ENCODE measurements at regions not wholly inside any gene's neighbourhood (a gene's known extent, or its start where the extent isn't known, plus 50 kb on each side); places are given as distances from the start of the nearest gene placed in this dataset.

- Histone ChIP-seq H3K27me3 (ENCODE audit: control insufficient read depth in 5 of 5, insufficient read depth in 4 of 5, low read length in 5 of 5) (no peaks in the 10 kb centered on the region), H3K9me3 (ENCODE audit: control insufficient read depth in 5 of 5, low read length in 5 of 5) (peaks cover 0 to 3% (median 0%) of the 10 kb centered on the region in 5 donors), H3K36me3 (ENCODE audit: control insufficient read depth in 5 of 5, insufficient read depth in 5 of 5, low read length in 5 of 5) (no peaks in the 10 kb centered on the region), H3K4me3 (ENCODE audit: low read depth in 1 of 5, low read length in 5 of 5) (no peak overlapping the region), H3K9ac (ENCODE audit: low read length in 5 of 5) (no peak overlapping the region), H3K27ac (ENCODE audit: low read depth, low read length) (no peak overlapping the region), H3K4me1 (ENCODE audit: control insufficient read depth in 5 of 5, insufficient read depth in 5 of 5, low read length in 5 of 5) (no peaks in the 10 kb centered on the region)
Measured at GRCh38 chr5:51556833-51557232, 173.6 kb downstream of the ISL1 start.

GRCh38 chr5:51558682-51559081, 175.4 kb downstream of the ISL1 start:
- Histone ChIP-seq H3K27me3 (ENCODE audit: control insufficient read depth in 5 of 5, insufficient read depth in 4 of 5, low read length in 5 of 5) (no peaks in the 10 kb centered on the region), H3K4me1 (ENCODE audit: control insufficient read depth in 5 of 5, insufficient read depth in 5 of 5, low read length in 5 of 5) (no peaks in the 10 kb centered on the region), H3K4me3 (ENCODE audit: low read depth in 1 of 5, low read length in 5 of 5) (no peak overlapping the region), H3K36me3 (ENCODE audit: control insufficient read depth in 5 of 5, insufficient read depth in 5 of 5, low read length in 5 of 5) (no peaks in the 10 kb centered on the region), H3K9me3 (ENCODE audit: control insufficient read depth in 5 of 5, low read length in 5 of 5) (no peaks in the 10 kb centered on the region), H3K9ac (ENCODE audit: low read length in 5 of 5) (no peak overlapping the region), H3K27ac (ENCODE audit: low read depth, low read length) (no peak overlapping the region)

- Histone ChIP-seq H3K4me3 (ENCODE audit: low read depth in 1 of 5, low read length in 5 of 5) (no peak overlapping the region), H3K27ac (ENCODE audit: low read depth, low read length) (no peak overlapping the region), H3K9me3 (ENCODE audit: control insufficient read depth in 5 of 5, low read length in 5 of 5) (no peaks in the 10 kb centered on the region), H3K4me1 (ENCODE audit: control insufficient read depth in 5 of 5, insufficient read depth in 5 of 5, low read length in 5 of 5) (no peaks in the 10 kb centered on the region), H3K27me3 (ENCODE audit: control insufficient read depth in 5 of 5, insufficient read depth in 4 of 5, low read length in 5 of 5) (no peaks in the 10 kb centered on the region), H3K36me3 (ENCODE audit: control insufficient read depth in 5 of 5, insufficient read depth in 5 of 5, low read length in 5 of 5) (no peaks in the 10 kb centered on the region), H3K9ac (ENCODE audit: low read length in 5 of 5) (no peak overlapping the region)
Measured at GRCh38 chr5:51559339-51559738, 176.1 kb downstream of the ISL1 start.

GRCh38 chr5:51559921-51560658, 176.8 kb downstream of the ISL1 start:
- H3K4me1 ChIP-seq (ENCODE audit: control insufficient read depth in 5 of 5, insufficient read depth in 5 of 5, low read length in 5 of 5) = no peaks in the 10 kb centered on the region

GRCh38 chr5:51566953-51567352, 183.7 kb downstream of the ISL1 start:
- Histone ChIP-seq H3K27me3 (ENCODE audit: control insufficient read depth in 5 of 5, insufficient read depth in 4 of 5, low read length in 5 of 5) (no peaks in the 10 kb centered on the region), H3K4me3 (ENCODE audit: low read depth in 1 of 5, low read length in 5 of 5) (no peak overlapping the region), H3K9ac (ENCODE audit: low read length in 5 of 5) (no peak overlapping the region), H3K4me1 (ENCODE audit: control insufficient read depth in 5 of 5, insufficient read depth in 5 of 5, low read length in 5 of 5) (no peaks in the 10 kb centered on the region), H3K36me3 (ENCODE audit: control insufficient read depth in 5 of 5, insufficient read depth in 5 of 5, low read length in 5 of 5) (no peaks in the 10 kb centered on the region), H3K27ac (ENCODE audit: low read depth, low read length) (no peak overlapping the region), H3K9me3 (ENCODE audit: control insufficient read depth in 5 of 5, low read length in 5 of 5) (no peaks in the 10 kb centered on the region)

More at GRCh38 chr5:51559921-51560658, 176.8 kb downstream of the ISL1 start:
- no peak overlapping the region for H3K27ac ChIP-seq (ENCODE audit: low read depth, low read length)
- H3K4me3 ChIP-seq (ENCODE audit: low read depth in 1 of 5, low read length in 5 of 5) = no peak overlapping the region
- H3K9me3 ChIP-seq (ENCODE audit: control insufficient read depth in 5 of 5, low read length in 5 of 5) = no peaks in the 10 kb centered on the region
- no peaks in the 10 kb centered on the region for H3K27me3 ChIP-seq (ENCODE audit: control insufficient read depth in 5 of 5, insufficient read depth in 4 of 5, low read length in 5 of 5)
- no peaks in the 10 kb centered on the region for H3K36me3 ChIP-seq (ENCODE audit: control insufficient read depth in 5 of 5, insufficient read depth in 5 of 5, low read length in 5 of 5)
- no peak overlapping the region for H3K9ac ChIP-seq (ENCODE audit: low read length in 5 of 5)

- no peaks in the 10 kb centered on the region for H3K27me3 ChIP-seq (ENCODE audit: control insufficient read depth in 5 of 5, insufficient read depth in 4 of 5, low read length in 5 of 5)
- no peak overlapping the region for H3K27ac ChIP-seq (ENCODE audit: low read depth, low read length)
- H3K9me3 ChIP-seq (ENCODE audit: control insufficient read depth in 5 of 5, low read length in 5 of 5) = no peaks in the 10 kb centered on the region
- H3K9ac ChIP-seq (ENCODE audit: low read length in 5 of 5) = no peak overlapping the region
- H3K36me3 ChIP-seq (ENCODE audit: control insufficient read depth in 5 of 5, insufficient read depth in 5 of 5, low read length in 5 of 5) = no peaks in the 10 kb centered on the region
- H3K4me3 ChIP-seq (ENCODE audit: low read depth in 1 of 5, low read length in 5 of 5) = no peak overlapping the region
- H3K4me1 ChIP-seq (ENCODE audit: control insufficient read depth in 5 of 5, insufficient read depth in 5 of 5, low read length in 5 of 5) = no peaks in the 10 kb centered on the region
Measured at GRCh38 chr5:51567636-51568035, 184.4 kb downstream of the ISL1 start.

GRCh38 chr5:51573835-51574234, 190.6 kb downstream of the ISL1 start:
- Histone ChIP-seq H3K4me1 (ENCODE audit: control insufficient read depth in 5 of 5, insufficient read depth in 5 of 5, low read length in 5 of 5) (no peaks in the 10 kb centered on the region), H3K9ac (ENCODE audit: low read length in 5 of 5) (no peak overlapping the region), H3K27me3 (ENCODE audit: control insufficient read depth in 5 of 5, insufficient read depth in 4 of 5, low read length in 5 of 5) (no peaks in the 10 kb centered on the region), H3K27ac (ENCODE audit: low read depth, low read length) (no peak overlapping the region), H3K9me3 (ENCODE audit: control insufficient read depth in 5 of 5, low read length in 5 of 5) (peaks cover 0 to 3% (median 0%) of the 10 kb centered on the region in 5 donors), H3K4me3 (ENCODE audit: low read depth in 1 of 5, low read length in 5 of 5) (no peak overlapping the region), H3K36me3 (ENCODE audit: control insufficient read depth in 5 of 5, insufficient read depth in 5 of 5, low read length in 5 of 5) (no peaks in the 10 kb centered on the region)

GRCh38 chr5:51582871-51583394, 199.7 kb downstream of the ISL1 start:
- Histone ChIP-seq H3K36me3 (ENCODE audit: control insufficient read depth in 5 of 5, insufficient read depth in 5 of 5, low read length in 5 of 5) (no peaks in the 10 kb centered on the region), H3K27ac (ENCODE audit: low read depth, low read length) (no peak overlapping the region), H3K9me3 (ENCODE audit: control insufficient read depth in 5 of 5, low read length in 5 of 5) (no peaks in the 10 kb centered on the region), H3K4me3 (ENCODE audit: low read depth in 1 of 5, low read length in 5 of 5) (no peak overlapping the region), H3K4me1 (ENCODE audit: control insufficient read depth in 5 of 5, insufficient read depth in 5 of 5, low read length in 5 of 5) (no peaks in the 10 kb centered on the region), H3K27me3 (ENCODE audit: control insufficient read depth in 5 of 5, insufficient read depth in 4 of 5, low read length in 5 of 5) (no peaks in the 10 kb centered on the region), H3K9ac (ENCODE audit: low read length in 5 of 5) (no peak overlapping the region)

- Histone ChIP-seq H3K36me3 (ENCODE audit: control insufficient read depth in 5 of 5, insufficient read depth in 5 of 5, low read length in 5 of 5) (no peaks in the 10 kb centered on the region), H3K4me1 (ENCODE audit: control insufficient read depth in 5 of 5, insufficient read depth in 5 of 5, low read length in 5 of 5) (no peaks in the 10 kb centered on the region), H3K27ac (ENCODE audit: low read depth, low read length) (no peak overlapping the region), H3K9me3 (ENCODE audit: control insufficient read depth in 5 of 5, low read length in 5 of 5) (no peaks in the 10 kb centered on the region), H3K27me3 (ENCODE audit: control insufficient read depth in 5 of 5, insufficient read depth in 4 of 5, low read length in 5 of 5) (no peaks in the 10 kb centered on the region), H3K4me3 (ENCODE audit: low read depth in 1 of 5, low read length in 5 of 5) (no peak overlapping the region), H3K9ac (ENCODE audit: low read length in 5 of 5) (no peak overlapping the region)
Measured at GRCh38 chr5:51598026-51598425, 214.8 kb downstream of the ISL1 start.

- no peak overlapping the region for H3K27ac ChIP-seq (ENCODE audit: low read depth, low read length)
- no peaks in the 10 kb centered on the region for H3K4me1 ChIP-seq (ENCODE audit: control insufficient read depth in 5 of 5, insufficient read depth in 5 of 5, low read length in 5 of 5)
- no peaks in the 10 kb centered on the region for H3K9me3 ChIP-seq (ENCODE audit: control insufficient read depth in 5 of 5, low read length in 5 of 5)
- no peaks in the 10 kb centered on the region for H3K27me3 ChIP-seq (ENCODE audit: control insufficient read depth in 5 of 5, insufficient read depth in 4 of 5, low read length in 5 of 5)
- H3K4me3 ChIP-seq (ENCODE audit: low read depth in 1 of 5, low read length in 5 of 5) = no peak overlapping the region
- no peaks in the 10 kb centered on the region for H3K36me3 ChIP-seq (ENCODE audit: control insufficient read depth in 5 of 5, insufficient read depth in 5 of 5, low read length in 5 of 5)
- H3K9ac ChIP-seq (ENCODE audit: low read length in 5 of 5) = no peak overlapping the region
Measured at GRCh38 chr5:51599587-51599986, 216.3 kb downstream of the ISL1 start.
